HG02623 (cell line): ENCODE measurements at regions not wholly inside any gene's neighbourhood (a gene's known extent, or its start where the extent isn't known, plus 50 kb on each side); places are given as distances from the start of the nearest gene placed in this dataset.

Experiments used
- ATAC-seq: cut with Tn5 transposase; IDR thresholded peaks from one replicate; pipeline ENCODE4 v1.9.1; 2021; ENCODE audit warnings: moderate library complexity; ENCODE audit not compliant: unreplicated experiment

DNA sequence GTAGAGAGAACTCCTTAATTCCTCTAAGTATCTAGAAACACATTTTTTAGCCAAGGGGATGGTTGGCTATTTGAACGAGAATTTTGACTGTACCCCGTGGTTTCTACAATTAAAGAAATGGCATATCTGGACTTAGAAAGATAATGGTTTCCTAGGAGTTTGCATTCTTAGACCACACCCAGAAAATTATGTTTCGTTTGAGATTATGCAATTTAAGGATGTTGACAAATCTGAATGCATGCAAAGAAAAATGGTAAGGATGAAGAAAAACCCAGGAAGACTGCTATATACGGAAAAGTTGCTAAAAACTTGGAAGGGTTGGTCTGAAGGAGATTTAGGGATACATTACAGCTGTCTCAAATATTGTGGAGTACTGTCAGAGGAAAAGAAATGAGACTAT lies 538.5 kb upstream of the WWC1 start:
- no peak for ATAC-seq

DNA sequence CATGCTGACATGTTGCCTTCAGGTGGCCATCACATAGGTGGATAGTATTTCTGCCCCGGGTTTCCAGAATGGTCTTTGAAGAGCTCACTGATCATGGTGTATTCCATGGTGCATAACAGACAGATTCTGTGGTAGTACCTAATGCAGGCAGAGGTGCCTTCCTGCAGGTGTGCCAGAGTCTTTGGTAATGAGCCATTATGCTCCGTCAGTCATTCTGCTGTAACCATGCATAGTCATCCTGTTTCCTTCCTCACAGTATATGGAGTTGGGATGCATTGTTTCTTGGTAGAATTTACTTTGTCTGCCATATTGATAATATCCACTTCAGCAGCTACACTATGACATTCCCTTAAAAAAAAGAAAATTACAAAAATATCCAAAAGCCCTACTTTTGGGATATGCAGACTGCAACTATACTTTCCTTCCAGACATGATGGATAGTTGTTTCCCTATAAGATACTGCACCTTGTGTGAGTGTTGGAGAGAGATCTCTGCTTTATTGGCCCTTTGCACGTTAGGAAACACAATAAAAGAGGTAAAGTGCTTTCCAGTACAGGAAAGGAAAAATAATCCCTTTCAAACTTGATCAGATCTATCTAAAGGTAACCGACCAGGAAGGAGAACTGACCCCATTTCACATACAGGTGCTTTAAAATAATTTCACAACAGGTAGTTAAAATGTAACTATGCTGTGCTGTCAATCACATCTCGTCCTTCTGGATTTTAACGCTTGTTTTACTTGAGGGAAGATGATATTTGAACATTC lies 537.5 kb upstream of the WWC1 start:
- no peak for ATAC-seq

DNA sequence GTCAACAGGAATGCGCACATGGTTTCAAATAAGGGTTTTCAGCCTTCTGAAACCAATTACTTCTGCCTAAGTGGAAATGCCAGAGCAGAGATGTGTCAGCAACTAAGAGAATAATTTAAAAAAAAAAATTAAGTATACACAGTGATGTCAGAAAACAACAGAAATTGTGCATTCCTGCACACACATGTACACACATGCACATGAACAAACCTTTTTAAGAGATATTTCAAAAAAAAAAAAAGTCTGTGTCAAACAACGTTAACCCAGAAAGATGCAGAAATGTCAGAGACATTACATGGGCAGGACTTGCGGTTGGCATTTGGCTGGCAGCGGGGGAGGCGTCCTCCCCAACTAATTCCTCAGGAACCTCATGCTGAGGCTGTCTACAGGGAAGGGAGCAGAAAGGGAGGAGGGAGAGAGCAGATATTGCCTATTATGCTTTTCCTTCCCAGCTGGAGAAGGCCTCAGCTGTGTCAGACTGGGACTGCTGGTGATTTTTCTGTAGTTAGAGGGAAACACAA lies 536.9 kb upstream of the WWC1 start:
- ATAC-seq: no peak

DNA sequence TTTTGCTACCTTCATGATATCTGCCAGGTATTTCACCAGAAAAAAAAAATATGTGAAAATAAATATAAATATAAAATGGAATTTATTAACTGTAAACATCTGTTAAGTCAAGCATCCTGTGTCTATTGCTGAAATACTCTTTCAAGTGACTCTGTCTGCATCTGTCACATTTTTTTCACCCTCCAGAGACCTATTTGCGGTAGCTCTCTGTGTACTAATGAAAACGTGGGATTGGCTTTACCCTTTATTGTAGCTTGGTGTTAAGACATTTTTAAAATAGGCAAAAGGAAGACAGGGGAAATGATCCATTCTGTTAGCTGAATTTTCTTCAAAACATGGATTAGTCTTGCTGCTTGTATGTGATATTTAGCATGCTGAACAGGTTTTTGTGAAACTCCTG lies 536.0 kb upstream of the WWC1 start:
- ATAC-seq: no peak

DNA sequence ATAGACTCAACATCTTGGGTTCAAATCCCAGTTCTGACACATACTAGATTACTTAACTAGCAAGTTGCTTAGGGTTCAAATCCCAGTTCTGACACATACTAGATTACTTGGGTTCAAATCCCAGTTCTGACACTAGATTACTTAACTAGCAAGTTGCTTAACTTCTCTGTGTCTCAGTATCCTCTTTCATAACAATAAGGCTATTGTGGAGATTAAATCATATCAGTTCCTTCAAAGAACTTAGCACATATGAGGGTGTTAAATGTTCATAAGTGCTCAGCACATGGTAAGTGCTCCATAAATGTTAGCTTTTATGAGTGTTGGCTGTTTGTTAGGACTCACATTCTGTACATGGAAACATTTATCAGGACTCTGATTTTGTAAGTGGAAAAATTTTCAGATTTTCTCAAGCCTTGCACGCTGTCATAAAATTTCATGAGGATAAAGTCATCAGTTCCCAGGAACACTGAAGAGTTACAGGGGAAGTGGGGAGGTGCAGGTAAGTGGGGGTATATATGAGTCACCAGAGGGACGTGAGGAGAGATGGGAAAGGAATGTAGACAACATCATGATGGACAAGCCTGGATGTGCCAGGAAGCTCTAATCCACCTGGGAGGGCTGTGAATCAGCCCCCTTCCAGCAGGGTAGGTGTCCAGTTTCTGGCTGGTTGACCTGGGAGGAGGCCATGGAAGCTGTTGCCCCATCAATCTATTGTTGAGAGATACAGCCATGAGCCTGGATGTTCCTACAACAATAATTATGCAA lies 532.2 kb upstream of the WWC1 start:
- ATAC-seq: no peak

DNA sequence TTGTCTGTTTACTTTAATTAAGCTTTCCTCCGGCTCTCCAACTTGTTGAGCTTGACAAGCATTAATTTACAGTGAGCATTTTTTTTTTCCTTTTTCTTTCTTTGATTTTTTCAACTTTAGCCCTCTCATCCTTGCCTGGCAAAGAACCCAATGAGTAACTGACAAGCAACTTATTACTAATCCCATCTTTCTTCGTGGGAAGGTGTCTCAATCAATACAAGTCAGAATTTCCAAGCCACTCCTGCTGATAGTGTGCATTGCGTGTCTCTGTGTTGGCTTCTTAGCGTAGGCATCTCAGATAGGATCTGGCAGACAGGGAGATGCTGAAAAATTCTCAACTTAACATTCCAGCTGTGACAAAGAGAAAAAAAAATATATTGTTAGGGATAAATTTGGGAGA lies 527.7 kb upstream of the WWC1 start:
- ATAC-seq: no peak

DNA sequence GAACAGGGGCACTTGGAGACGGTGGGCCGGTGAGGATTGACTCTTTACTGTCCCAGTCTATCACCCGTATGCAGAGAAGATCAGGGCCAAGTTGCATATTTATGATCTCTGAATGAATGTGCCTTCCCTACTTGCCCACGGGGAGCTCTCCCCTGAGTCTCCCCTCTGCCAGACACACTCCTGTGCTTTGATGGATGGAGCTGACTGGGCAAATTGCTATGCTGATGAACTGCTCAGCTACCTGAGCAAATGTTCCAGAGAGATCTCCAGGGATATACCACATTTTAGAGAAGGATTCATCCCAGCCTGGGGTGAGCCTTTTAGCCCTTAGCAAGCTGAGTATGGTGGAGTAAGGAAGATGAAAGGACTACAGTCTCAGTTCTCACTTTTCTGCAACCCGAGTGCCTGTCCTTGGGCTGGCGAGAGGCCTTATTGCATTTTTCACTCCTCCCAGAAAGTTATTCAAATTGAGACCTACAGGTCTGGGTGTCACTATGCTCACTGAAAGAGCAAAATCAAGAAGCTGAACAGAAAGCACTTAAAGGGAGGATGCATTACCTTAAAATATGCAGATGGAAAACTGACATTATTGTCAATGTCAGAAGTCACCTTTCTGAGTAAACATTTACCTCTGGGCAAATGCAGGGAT lies 526.7 kb upstream of the WWC1 start:
- ATAC-seq: no peak

DNA sequence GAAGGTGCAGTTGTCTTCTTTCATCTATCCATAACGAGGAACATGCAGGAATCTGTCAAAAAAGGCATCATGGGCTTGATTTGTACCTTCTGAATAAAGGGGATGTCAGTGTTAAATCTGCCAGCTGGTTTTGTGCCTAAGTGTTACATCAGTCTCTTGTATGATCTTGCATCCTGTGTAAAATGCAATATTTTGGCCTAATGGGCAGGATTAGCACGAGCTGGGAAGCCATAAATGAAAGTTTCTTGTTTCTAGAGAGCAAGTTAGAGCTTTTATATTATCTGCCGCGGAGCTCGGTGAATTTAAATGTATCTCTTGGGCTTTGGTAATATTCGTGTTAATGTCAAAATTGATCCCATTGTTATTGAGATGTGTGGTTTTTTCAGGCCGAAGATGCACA lies 526.1 kb upstream of the WWC1 start:
- ATAC-seq: no peak

DNA sequence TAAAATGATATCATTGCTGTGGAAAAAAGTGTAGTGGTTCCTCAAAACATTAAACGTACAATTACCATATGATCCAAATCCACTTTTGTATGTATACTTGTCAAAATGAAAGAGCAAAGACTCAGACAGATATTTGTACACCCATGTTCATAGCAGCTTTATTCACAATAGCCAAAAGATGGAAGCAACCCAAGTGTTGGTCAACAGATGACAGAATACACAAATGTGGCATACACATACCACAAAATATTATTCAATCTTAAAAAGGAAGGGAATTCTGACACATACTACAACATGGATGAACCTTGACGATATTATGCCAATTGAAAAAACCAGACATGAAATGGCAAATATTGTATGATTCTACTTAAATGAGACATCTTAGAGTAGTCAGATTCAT lies 524.5 kb upstream of the WWC1 start:
- no peak for ATAC-seq

DNA sequence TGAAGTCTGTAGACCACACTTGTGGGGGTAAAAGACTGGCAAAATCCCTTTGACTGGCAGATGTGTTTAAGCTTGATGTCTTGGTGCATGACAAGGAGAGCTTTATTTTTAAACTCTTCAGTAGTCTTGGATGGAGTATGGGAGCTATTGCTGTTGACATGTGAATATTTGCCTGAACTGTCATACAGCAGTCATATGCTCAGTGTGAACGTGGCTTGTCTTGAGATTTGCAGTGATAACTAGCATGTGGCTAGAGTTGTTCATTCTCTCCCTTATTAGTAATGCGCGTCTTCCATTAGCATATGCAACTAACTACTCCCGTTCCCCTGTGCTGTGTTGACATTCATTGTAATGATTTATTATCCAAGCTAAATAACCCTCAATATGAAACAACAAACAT lies 523.6 kb upstream of the WWC1 start:
- no peak for ATAC-seq

DNA sequence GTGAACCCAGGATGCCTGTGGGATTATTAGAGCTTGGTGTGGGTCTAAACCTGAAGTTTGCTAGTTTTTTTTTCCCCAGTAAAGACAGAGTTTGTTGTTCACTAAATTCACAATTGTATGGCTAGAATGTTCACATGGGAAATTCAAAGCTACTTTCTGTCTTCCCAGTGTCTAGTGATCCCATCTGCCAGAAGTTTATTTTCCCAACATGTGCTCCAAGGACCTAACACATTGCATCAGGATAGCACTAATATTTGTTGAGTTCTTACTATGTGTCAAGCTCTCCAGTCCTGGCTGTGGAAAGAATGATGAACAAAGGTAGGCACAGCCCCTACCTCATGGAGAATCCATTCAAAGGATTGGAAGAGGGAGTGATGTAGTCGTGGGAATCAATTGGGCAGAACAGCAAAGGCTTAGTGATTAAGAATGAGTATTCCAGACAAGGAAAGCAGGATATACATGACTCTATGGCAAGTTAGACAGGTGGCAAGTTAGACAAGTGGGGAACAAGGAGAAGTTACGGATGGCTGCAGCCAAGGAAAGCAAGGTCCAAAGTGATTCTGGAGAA lies 521.5 kb upstream of the WWC1 start:
- no peak for ATAC-seq

DNA sequence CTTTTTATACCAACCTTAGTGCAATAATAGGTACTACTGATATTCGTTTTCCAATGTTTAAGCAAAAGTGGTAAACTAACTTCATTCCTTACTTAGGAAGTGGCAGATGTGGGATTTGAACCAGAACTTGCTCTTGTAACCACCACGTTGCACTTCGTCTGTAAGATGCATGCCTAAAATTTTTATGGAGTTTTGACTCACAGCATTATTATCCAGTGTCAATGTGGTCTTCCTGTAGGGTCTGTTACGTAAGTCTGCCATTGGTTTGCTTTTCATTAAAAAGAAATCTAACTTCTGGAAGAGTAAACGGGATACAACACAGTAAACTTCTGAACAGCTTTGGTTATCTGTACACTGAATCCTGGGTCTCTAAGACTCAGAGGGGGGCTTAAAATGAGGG lies 521.0 kb upstream of the WWC1 start:
- ATAC-seq: no peak

DNA sequence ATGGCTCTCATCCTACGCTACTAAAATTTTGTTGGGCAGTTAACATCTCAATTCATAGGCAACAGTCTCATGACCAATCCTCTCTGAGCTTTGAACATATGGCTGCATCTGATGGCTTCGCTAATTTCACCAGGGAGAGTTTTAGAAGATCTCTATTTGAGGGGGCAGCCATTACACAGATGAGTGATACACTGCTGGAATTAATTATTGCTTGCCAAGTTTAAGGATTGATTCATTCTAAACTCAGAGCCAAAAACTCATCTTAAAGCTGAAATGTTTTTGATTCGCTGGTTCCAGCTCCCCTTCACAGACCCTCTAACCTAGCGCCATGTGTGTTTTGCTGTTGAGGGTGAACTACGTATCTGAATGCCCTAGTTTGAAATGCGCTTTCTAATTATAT lies 519.9 kb upstream of the WWC1 start:
- no peak for ATAC-seq

DNA sequence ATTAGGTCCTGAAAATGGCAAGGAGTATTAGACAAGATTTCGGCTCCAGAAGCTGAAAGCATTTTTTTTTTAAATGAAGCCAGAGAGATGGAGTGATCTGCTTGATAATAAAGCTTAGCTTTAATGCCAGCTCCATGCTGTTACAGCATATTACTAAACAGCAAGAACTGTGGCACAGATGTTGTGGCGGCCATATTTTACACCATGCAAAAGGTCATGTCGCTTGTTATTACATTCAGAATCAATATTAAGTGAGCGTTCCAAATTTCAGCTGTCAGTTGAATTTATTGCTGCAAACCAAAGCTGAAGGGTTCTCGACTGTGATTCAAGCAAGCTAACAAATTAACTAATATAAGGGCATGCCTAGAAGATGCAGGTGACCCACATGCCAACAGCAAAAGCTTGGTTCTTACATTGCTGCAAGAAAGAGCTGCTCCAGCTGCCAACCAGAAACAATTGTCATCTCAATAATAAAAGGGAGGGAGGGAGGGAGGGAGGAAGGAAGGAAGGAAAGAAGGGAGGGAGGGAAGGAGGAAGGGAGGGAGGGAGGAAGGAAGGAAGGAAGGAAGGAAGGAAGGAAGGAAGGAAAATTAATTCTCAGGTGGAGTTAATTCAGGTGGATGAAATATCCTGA lies 517.7 kb upstream of the WWC1 start:
- no peak for ATAC-seq

DNA sequence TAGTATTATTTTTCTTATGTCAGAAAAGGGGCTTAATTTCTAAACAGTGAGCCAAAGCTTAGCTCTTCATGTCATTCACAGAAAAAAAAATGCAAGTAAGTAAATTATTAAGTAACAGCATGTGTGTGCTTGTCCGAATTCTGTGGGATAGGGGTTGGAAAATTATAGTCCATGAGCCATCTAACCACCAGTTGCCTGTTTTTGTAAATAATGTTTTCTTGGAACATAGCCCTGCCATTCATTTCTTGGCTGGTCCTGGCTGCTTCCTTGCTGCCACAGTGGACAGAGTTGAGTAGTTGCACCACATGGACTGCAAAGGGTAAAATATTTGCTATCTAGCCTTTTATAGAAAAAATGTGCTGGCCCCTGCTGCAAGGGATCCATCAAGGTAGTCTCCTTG lies 513.7 kb upstream of the WWC1 start:
- ATAC-seq: no peak

DNA sequence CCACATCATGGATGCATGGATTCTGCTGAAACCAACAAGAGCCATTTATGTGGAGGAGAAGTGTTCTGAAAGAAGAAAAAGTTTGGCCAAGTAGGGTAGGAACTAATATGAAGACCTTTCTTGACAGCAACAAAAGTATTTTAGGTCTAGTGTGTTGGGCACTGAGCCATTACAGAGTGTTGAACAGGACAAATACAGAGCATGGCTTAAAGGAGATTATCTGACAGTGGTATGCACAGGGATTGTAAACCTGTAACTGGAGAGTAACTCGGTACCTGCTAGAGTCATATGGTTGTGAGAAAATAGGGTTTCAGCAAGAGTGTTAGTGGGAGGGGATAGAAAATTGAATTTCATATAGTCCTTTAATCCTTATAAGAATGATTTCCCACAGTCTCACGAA lies 513.2 kb upstream of the WWC1 start:
- ATAC-seq: no peak

DNA sequence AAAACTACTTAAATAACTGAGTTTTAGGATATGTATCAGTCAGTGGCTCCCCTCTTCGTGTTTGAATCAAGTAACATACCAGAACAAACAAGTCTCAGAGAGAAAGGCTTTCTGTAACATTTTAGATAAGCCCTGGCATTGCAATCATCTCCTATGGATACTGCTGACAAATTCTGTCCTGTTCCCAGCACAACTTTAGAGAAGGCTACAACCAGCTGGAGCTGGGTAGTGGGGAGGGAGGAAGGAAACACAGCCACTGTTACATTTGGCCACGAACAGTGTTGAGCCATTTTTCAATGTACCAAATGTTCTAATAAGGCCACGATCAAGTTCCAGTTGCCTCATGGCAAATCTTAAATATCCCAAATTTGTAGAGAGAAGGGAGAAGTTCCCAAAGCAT lies 511.8 kb upstream of the WWC1 start:
- no peak for ATAC-seq

DNA sequence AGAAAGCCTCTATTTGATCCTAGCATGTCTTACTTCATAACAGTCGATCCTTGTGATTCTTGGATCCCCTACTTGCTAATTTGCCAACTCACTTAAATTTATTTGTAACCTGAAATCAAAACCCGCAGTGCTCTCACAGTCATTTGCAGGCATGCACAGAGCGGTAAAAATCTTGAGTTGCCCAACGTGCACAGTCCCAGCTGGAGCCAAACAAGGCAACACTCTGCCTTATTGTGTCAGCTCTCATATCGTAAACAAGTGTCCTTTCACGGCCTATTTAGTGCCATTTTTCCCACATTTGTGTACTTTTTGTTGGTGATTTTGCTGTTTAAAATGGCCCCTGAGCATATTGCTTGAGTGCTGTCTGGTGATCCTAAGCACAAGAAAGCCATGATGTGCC lies 511.3 kb upstream of the WWC1 start:
- ATAC-seq: no peak

DNA sequence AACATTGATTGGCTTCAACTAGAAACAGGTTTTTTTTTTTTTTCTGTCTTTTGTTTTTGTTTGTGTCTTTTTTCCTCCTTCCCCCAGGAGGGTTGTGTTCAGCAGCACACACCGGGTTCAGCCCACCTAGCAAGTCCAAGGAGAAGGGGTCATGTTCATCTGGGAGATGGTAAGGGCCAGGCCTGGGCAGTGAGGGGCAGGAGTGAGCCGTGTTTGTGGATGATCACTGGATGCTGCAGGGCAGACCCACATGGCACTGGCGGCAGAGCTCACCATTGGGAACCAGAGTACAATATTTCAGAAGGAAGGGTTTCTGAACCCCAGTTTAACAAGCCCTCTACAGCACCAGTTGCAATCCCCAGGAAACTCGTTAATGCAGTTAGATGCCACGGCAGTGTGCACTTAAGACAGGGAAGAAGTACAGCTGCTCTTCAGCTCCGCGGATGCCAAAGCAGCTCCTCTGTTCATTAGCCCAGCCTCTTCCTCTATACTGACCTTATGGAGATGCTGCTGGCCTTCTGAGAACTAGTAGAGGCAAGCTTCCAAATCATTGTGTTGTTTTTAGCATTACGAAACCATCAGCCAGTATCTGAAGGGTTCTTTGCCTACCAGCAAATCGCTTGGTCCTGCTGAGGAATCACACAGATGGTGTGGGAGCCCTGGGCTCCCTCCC lies 508.2 kb upstream of the WWC1 start:
- ATAC-seq: no peak

DNA sequence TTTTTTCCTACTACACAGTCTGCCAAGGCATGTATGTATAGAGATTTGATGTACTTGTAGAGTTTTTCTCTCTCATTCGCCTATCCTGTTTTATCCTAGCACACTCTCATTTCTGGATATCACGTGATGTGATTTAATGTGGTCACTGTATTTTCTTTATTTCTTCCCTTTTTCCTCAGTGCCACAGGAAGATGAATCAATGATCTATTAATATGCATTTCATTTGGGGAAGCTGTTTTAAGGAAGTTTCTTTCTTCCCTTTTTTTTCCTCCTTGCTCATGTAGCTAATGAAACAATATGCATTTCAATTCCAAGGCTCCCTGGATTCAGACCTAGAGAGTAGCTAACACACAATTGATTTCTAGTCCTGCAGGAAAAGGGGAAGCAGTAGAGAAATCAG lies 506.3 kb upstream of the WWC1 start:
- ATAC-seq: no peak

DNA sequence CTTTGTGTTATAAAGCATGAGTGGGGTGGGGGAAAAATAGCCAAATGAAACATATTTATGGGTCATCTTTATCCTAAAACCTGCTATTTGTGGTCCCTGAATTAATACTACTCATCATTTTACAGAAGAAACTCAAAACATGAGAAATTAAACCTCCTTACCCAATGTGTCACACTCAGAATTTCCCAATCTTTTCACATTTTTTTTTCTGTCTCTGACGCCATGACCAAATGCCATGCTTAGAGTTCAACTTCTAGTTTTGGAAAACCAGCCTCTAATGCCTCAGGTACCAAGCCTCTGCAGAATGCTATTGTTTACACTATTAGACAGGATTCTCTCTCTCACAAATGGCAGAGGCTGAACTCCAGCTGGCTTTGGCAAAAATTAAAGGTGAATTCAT lies 505.5 kb upstream of the WWC1 start:
- no peak for ATAC-seq
